Fibroblast of peridontal ligament (primary cell): ENCODE measurements at regions not wholly inside any gene's neighbourhood (a gene's known extent, or its start where the extent isn't known, plus 50 kb on each side); places are given as distances from the start of the nearest gene placed in this dataset.

Source experiments
- DNase-seq: peaks from one replicate; pipeline ENCODE4 v3.0.0-alpha.2; 2010; ENCODE audit errors: extremely low read depth

GRCh38 chr9:129270205-129270604 is 92.1 kb upstream of the IER5L start:
- DNase-seq = no peak

GRCh38 chr9:129267141-129267540 is 89.1 kb upstream of the IER5L start:
- no peak for DNase-seq

GRCh38 chr9:129266536-129266935 is 88.5 kb upstream of the IER5L start:
- no peak for DNase-seq

GRCh38 chr9:129264388-129264787 is 86.3 kb upstream of the IER5L start:
- no peak for DNase-seq

- no peak for DNase-seq
Observed at GRCh38 chr9:129263836-129264235, 85.8 kb upstream of the IER5L start.

- DNase-seq = no peak
Observed at GRCh38 chr9:129262261-129262660, 84.2 kb upstream of the IER5L start.

GRCh38 chr9:129259375-129259774 is 81.3 kb upstream of the IER5L start:
- DNase-seq = no peak

GRCh38 chr9:129258823-129259301 is 80.8 kb upstream of the IER5L start:
- DNase-seq = no peak

- DNase-seq = peak; percentile 74
Observed at GRCh38 chr9:129258124-129258822, 80.2 kb upstream of the IER5L start.

- no peak for DNase-seq
Observed at GRCh38 chr9:129256959-129257713, 79.1 kb upstream of the IER5L start.

- no peak for DNase-seq
Observed at GRCh38 chr9:129254566-129255287, 76.7 kb upstream of the IER5L start.

- peak; percentile 21 for DNase-seq
Observed at GRCh38 chr9:129253803-129254381, 75.8 kb upstream of the IER5L start.

- DNase-seq = no peak
Observed at GRCh38 chr9:129252937-129253802, 75.1 kb upstream of the IER5L start.

GRCh38 chr9:129250786-129251185 is 72.7 kb upstream of the IER5L start:
- DNase-seq = peak; percentile 16

- DNase-seq = no peak
Observed at GRCh38 chr9:129247285-129248153, 69.5 kb upstream of the IER5L start.

- DNase-seq = no peak
Observed at GRCh38 chr9:129245276-129245675, 67.2 kb upstream of the IER5L start.

GRCh38 chr9:129242971-129243561 is 65.0 kb upstream of the IER5L start:
- peak; percentile 75 for DNase-seq

- no peak for DNase-seq
Observed at GRCh38 chr9:129242191-129242941, 64.3 kb upstream of the IER5L start.

GRCh38 chr9:129241725-129242124 is 63.7 kb upstream of the IER5L start:
- DNase-seq = no peak
